ENCODE measurements at regions not wholly inside any gene's neighbourhood (a gene's known extent, or its start where the extent isn't known, plus 50 kb on each side); places are given as distances from the start of the nearest gene placed in this dataset.

DNA sequence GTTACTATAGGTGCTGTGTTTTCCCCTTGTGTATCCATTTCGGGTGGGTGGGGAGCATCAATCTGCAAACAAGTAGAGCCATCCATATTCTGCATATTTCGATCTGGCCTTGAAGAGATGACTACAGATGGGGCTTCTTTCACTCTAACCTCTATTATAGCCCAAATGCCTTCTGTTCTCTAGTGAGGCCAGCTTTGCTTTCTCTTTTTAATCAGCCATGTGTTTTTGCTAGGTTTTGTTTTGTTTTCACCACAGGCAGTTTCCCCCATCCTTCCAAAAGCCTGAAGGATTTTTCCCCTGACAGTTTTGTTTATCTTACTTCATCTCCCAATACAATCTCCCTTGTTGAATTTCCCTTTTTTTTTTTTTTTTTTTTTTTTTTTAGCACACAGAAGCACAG, 224.1 kb downstream of the BTG1 start:
- DNase-seq (ENCODE audit: low read depth) = no peak

DNA sequence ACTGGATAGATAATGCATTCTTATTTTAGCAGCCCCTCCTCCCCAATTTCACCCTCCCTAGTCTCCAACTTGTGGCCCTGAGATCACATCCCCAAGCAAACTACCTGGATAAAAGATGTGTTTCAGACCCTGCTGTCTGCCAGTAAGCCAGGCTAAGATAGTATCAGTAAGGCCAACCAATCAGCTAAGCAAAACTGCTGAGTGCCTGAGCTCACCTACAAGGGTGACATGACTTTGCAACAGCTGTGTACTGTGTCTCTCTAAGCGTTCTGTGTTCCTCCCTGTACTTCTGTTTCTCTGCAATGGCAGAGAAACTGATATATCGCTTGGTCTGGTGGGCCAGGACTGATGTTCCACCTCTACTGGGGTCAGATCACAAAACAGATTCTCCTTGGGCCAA, 224.9 kb downstream of the BTG1 start:
- no peak for DNase-seq (ENCODE audit: low read depth)

DNA sequence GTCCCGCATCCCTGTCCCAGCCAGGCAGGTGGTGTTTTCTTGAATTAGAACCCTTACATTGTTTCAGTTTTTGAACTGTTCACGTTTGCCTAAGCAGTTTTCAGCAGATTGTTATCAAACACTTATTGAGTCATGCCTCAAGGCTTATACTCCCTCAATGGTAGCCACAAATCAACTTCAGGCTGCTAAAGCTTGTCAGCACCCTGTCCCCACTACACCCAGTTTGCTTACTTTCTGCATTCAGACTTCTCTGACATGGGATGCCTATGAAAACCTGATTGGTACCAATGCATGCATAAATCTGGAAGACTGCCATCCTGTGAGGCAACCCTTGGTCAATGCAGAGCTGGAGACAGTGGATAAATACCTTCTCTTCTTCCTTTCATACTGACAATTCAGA, 225.4 kb downstream of the BTG1 start:
- DNase-seq (ENCODE audit: low read depth) = no peak

DNA sequence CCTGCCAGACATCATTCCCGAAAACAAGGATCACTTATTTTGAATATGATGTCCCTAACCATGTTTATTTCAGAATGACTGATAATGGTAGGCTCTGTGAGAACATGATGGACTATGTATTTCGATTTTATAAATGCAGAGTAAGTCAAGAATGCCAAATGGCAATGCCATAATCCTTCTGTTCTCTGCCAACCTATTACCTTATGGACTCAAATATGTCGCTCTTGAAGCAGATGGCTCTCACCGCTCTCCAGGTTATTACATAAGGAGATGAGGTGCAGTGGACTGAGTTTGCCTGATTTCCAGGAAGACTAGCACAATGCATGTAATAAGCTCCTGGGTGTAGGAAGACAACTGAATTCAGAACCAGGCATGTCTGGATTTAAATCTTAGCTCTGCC, 227.2 kb downstream of the BTG1 start:
- DNase-seq (ENCODE audit: low read depth) = no peak

DNA sequence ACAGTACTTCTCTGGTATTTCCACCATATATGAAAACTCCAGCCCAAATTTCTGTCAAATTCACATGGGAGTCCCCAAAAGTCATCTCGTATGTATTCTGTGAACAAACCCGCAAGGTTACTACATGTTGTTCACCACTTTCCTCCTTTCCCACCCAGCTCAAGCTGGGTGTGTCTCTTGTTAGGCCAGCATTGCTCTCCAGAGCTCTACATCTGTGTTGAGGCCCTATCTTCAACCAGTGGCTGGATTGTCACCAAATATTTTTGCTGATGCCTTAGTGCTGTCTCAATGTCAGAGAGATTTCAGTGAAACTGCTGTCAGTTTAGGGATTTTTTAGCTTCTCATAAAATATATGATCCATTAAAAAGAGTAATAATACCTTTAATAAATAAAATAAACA, 230.9 kb downstream of the BTG1 start:
- DNase-seq (ENCODE audit: low read depth) = no peak

DNA sequence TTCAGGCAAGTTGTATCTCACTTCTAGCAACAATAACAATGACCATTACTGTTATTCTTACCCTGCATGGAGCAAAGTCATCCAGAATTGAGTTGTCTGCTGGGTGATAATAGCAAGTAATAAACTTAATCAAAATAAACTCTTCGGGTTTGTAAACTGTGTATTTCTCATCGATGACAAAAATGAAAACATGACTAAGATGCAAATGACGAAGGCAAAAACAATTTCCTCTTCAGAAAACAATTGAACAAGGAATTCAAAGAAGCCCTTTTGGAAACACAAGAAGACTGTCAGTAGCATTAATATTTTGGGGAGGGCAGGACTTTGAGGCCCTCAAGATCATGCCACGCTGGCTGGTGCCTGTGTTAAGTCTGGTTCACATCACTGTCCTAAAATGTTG, 232.0 kb downstream of the BTG1 start:
- no peak for DNase-seq (ENCODE audit: low read depth)

DNA sequence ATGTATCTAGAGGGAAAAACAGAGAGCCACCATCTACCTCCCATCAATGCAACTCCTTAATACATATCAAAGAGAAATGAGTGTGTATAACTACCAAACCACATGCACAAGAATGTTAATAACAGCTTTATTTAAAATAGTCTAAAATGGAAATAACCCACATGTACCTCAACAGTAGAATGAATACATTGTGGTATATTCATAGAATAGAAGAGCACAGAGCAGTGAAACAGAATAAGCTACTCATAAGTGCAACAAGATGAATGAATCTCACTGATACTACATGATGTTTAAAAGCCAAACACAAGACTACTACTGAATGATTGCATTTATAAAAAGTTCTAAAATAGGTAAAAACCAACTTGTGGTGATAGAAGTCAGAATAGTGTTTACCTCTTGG, 232.5 kb downstream of the BTG1 start:
- DNase-seq (ENCODE audit: low read depth) = no peak

DNA sequence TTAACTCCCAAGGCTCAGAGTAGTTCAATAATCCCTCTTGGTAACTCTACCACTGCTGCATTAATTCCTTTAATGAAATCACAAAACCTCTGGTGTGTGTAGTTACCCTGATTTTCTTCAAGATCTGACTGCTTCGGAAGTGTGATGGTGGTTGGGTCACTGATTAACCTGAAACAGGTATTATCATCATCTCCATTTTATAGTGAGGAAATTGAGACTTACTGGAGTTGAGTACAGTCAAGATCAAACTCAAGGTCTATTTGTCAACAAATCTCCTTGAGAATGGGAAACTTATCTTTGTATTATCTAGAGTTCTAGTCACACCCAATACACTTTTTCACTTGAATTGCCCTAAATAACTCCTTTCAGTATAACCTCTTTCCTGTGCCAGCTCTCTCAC, 233.5 kb downstream of the BTG1 start:
- DNase-seq (ENCODE audit: low read depth) = no peak

DNA sequence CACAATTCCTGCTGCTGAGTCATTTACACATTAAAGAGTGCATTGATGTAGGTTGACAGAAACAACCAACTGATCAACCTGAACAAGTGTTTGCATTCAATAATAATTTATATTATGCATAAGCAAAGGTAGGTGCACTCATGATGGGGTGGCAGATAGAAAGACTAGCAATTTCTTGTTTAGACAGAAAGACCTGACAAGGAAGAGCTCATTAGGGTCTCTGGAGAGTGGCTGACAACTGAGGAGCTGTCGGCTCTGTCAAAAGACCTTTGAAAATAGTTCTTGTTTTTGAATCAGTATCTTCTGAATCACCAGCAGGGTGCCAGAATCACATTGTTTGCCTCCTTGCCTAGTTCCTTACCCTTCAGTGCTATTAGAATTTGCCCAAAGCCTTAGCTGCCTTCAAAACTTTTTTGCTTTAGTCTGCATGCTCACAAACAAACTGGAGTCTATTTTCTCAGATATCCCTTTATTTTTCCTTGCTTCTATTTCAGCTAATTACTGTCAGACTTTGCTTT, 234.7 kb downstream of the BTG1 start:
- DNase-seq (ENCODE audit: low read depth) = no peak

DNA sequence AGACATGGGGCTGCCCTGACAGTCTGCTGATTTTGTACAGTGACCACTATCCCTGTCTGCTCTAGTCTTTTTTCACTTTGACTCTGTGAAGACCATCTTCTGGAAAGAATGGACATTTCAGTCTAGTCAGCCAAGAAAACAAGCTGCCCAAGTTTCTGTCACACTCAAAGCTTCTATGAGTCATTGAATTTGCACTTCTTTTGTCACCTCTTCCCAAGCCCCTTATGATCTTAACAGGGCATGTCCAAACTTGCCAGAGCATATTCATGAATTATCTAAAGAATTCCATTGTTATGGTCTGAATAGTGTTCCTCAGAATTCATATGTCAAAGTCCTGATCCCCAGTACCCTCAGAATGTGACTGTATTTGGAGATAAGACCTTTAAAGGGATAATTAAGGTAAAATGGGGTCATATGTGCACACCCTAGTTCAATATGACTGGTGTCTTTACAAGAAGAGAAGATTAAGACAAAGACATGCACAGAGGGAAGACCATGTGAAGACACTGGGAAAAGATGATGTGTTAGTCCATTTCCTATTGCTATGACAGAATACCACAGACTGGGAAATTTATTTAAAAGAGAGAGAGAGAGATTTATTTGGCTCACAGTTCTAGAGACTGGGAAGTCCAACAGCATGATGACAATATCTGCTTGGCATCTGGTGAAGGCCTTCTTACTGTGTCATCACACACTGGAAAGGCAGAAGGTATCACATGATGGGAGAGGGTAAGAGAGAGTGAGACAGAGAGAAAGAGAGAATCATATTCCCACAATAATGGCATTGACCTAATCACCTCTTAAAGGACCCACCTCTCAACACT, 242.6 kb downstream of the BTG1 start:
- DNase-seq (ENCODE audit: low read depth) = no peak

DNA sequence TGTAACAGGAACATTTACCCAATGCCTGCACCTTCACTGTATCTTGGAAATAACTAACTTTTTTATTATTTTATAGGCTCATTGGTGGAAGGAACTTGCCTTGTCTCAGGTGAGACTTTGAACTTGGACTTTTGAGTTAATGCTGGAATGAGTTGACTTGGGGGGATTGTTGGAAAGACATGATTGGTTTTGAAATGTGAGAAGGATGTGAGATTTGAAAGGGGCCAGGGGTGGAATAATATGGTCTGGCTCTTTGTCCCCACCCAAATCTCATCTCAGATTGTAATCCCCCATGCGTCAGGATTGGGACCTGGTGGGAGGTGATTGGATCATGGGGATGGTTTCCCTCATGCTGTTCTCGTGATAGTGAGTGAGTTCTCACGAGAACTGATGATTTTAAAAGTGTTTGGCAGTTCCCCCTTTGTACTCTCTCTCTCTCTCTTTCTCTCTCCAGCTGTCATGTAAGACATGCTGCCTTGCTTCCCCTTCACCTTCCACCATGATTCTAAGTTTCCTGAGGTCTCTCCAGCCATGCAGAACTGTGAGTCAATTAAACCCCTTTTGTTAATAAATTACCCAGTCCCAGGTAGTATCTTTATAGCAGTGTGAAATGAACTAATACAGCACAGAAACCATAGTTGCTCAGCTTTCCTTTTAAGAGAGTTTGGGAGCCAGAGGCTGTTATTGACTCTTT, 244.1 kb downstream of the BTG1 start:
- no peak for DNase-seq (ENCODE audit: low read depth)

DNA sequence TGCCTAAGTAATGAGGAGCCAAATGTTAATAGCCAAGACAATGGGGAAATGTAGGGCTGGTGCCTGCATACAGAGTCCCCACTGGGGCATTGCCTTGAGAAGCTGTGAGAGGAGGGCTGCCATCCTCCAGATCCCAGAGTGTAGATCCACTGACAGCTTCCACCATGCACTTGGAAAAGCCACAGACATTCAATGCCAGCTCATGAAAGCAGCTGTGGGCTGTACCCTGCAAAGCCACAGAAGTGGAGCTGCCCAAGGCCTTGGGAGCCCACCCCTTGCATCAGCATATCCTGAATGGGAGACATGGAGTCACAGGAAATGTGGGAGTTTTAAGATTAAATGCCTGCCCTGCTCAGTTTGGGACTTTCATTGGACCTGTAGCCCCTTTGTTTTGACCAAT, 244.7 kb downstream of the BTG1 start:
- DNase-seq (ENCODE audit: low read depth) = no peak

DNA sequence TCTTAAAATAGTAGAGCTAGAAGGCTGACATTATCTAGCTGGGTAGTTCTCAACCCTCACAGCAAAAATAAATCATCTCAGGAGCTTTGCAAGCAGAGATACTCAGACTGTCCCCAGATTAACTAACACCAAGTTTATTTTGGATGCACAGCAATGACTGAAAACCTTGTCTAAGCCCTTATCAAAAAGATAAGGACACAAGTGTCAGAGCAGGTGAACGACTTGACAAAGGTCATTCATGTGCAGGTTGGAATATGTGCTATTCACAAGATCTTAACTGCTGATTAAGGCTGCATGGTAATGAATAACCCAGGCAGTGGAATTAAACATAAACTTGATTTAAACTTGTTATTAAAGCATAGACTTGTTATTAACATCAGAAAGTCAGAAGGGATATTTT, 246.6 kb downstream of the BTG1 start:
- DNase-seq (ENCODE audit: low read depth) = no peak

DNA sequence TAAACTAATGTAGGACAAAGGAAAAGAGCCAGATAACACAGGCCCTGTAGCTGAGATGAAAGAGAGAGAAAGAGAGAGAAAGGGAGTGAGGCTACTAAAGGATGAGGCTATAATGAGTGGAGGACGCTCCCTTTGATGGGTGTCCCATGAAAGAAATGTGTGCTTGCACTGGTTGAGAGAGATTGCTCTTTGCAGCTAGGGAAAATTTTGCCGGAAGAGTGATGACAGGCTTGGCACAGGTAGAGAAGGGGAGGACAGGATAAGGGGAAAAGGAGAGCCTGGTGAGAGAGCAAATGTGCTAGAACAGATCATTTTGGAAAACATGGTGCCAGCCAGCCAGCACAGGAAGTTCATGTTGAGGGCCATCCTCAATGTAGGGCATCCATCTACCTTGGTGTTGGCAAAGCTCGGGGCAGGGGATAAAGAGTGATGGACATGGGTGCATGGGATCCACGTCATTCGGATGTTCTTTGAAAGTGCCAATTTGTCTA, 248.6 kb downstream of the BTG1 start:
- DNase-seq (ENCODE audit: low read depth) = no peak

DNA sequence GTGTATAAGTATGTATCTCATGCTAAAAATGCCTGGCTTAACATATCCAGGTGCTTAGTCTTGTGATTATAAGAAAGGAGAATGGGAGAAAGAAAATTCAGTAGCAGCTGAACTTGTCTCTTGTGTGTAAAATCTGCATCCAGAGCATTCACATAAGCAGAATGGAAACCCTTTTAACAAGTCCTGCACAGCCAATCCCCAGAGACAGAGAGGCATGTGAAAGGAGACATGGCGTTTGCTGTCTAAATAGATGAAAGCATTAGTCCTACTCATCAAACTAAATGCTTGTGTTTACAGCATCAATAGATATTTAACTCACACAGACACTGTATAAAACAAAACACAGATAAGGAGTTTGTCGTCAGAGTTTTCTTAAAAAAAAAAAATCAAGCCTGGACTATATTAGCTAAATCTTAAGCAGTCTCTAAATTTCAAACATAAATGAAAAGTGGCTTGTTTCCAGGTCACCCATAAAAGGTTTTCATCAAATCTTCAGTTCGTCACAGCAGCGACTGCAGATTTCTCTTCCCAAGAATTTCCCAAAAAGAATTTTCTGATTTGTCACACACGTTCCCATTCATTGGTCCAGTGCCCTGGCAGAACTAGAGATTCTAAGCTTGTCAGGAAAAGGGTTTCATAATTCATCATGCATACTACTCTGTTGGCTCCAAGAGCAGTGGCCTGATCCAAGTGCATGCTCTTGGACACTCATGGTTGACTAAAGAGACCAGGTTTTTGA, 249.2 kb downstream of the BTG1 start:
- no peak for DNase-seq (ENCODE audit: low read depth)

DNA sequence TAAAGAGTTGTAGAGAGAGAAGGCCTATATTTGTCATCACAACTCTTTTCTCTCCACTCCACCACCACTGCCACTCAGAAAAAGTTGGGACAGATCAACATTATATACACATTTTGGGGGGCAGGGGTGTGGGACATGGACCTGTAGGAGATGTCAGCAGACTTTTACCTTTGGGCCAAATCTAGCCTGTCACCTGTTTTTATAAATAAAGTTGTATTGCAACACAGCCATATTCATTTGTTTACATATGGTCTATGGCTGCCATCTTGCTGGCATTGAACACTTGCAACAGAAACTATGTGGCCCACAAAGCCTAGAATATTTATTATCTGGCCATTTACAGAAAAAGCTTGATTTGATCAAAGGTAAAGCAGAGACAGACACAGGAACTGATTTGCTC, 250.7 kb downstream of the BTG1 start:
- DNase-seq (ENCODE audit: low read depth) = no peak

DNA sequence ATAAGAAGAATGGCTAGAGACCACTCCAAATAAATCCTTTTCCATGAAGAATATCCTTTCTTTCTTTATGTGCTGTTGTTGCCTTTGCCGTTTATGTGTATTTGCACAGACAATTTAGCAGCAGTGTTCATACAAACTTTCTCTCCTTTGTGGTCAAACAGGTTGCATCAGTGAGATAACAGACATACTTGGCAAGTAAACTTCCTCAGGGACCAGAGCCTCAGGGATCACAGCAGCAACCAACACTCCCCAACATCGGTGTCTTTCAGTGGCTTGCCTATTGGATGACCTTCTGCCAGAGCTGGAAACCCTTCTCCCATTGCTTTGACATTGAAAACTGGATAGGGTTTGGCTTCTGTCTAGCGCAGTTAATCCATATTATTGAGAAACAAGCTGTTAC, 252.2 kb downstream of the BTG1 start:
- DNase-seq (ENCODE audit: low read depth) = no peak

DNA sequence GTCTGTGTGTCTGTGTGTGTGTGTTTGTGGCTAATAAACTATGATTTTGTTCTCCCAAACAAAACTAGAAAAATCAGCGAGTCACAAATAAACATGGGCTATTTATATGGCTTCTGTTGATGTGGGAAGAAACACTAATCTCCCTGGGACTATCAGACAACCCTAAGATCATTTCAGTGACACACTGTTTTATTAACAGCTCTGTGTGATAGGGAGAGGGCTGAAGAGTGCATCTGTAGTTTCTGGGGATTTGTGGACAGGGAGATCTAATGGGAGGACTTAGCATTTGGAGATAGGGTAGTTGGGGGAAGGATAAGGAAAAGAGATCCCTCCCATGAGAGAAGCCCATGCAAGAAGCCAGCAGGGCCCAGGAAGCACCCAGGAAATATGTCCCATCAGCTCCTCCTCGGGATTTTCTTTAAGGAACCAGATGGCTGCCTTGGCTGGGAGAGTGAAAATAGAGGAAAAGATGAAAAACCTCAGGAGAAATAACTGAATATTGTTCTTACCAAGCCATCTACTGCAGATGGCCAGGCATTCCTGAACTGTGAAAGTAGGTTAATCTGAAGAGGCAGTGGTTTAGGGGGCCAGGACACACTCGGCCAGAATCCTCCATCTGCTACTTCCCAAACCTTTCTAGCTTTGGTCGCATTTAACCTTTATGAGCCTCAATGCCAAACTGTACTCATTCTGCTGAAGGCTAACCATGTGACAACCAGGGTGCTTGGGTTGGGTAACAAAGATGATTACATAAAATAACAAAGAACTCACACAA, 253.4 kb downstream of the BTG1 start:
- DNase-seq (ENCODE audit: low read depth) = no peak

DNA sequence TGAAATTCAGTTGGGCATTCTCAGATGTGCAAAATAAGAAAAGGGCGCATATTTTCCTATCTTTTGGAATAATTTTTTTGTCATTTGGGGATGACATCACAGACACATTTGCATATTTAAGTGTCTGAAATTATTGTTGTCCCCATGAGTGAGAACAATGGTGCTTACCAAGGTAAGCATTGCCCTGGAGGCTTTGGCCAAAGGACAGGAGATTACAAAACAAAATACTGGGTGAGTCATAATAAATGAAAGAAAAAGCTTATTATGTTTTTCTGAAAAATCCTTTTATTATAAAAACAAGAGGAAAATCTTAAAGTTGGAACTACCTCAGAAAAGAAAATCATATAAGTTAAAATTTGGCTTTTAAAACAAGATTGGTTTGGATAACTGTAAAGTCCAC, 254.9 kb downstream of the BTG1 start:
- DNase-seq (ENCODE audit: low read depth) = no peak

DNA sequence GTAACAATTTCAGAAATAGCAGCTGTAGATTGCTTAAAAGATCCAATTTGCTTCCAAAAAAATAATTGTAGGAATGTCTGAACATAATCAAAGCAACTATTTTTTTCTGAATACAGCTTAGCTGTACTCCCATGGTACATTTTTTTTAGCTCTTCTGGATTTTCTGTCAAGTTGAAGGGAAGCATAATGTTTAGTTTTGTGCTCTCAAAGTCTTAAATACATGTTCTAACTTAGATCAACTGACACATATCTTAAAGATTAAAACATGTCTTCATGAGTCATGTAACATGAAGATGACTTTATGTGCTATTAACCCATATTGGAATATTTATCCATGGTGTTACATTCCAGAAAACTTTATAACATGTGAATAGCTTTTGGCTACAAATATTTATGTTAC, 255.7 kb downstream of the BTG1 start:
- no peak for DNase-seq (ENCODE audit: low read depth)

DNA sequence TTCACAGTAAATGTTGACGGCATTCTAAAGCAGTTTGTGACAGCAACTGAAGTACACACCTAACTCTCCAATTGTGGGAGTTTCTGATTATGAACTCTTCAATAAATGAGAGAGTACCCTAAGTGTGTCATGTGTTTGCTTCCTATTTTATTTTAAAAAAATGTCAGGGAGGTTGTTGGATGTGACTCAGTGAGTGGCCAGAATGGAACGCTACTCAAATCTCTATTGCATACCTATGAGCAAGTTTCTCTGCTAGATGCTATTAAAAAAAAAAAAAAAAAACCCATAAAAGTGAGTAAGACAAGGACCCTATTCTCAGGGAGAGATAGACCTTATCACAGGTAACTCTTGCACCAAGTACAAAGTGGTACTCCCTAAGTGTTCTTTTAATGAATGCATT, 256.6 kb downstream of the BTG1 start:
- DNase-seq (ENCODE audit: low read depth) = no peak

DNA sequence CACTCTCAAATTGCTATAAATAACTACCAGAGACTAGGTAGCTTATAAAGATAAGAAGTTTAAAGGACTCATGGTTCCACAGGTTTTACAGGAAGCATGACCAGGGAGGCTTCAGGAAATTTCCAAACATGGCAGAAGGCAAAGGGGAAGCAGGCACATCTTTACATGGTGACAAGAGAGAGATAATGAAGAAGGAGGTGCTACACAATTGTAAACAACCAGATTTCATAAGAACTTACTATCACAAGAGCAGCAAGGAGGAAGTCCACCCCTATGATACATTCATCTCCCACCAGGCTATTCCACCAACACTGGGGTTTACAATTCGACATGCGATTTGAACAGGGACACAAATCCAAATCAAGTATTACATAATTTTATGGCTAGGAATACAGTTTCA, 257.7 kb downstream of the BTG1 start:
- no peak for DNase-seq (ENCODE audit: low read depth)
